ENCODE measurements at regions not wholly inside any gene's neighbourhood (a gene's known extent, or its start where the extent isn't known, plus 50 kb on each side); places are given as distances from the start of the nearest gene placed in this dataset.

DNA sequence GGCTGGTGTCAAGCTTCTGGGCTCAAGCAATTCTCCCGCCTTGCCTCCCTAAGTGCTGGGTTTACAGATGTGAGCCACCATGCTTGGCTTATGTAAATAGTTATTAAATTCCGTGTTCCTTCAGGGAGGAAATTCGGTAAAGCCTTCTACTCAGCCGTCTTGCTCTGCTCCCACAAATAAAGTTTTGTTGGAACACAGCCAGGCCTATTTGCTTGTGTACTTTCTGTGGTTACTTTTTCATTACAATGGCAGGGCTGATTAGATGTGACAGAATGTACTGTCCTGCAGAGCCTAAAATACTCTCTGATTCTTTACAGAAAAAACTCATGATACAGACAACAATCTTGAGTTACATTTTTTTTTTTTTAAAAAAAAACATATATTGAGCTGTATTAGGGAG, 68.8 kb upstream of the TACR1 start:
- TF ChIP-seq CHD4 (IDR thresholded peaks at IDR 0.05; ENCODE audit: insufficient read depth, insufficient replicate concordance, low read depth, low read length, poor library complexity, severe bottlenecking) (no peak), TCF7L2 (IDR thresholded peaks at IDR 0.05; ENCODE audit: low read depth, low read length) (no peak), SIRT6 (IDR thresholded peaks at IDR 0.05; ENCODE audit: low read depth, low read length) (no peak), POLR2A (conservative IDR thresholded peaks at IDR 0.05) (no peak)

Measured in K562 (cell line).